ENCODE measurements at regions not wholly inside any gene's neighbourhood (a gene's known extent, or its start where the extent isn't known, plus 50 kb on each side); places are given as distances from the start of the nearest gene placed in this dataset.

GRCh38 chr1:68959461-68960030, 462.7 kb upstream of the DEPDC1 start:
- DNase-seq (ENCODE audit: low read depth) = no peak

GRCh38 chr1:68961143-68961542, 464.3 kb upstream of the DEPDC1 start:
- no peak for DNase-seq (ENCODE audit: low read depth)

- no peak for DNase-seq (ENCODE audit: low read depth)
Measured at GRCh38 chr1:68963353-68963752, 466.5 kb upstream of the DEPDC1 start.

GRCh38 chr1:68969441-68969840, 472.6 kb upstream of the DEPDC1 start:
- no peak for DNase-seq (ENCODE audit: low read depth)

GRCh38 chr1:68970571-68970970, 473.7 kb upstream of the DEPDC1 start:
- DNase-seq (ENCODE audit: low read depth) = no peak

GRCh38 chr1:68973459-68974244, 476.8 kb upstream of the DEPDC1 start:
- peak; percentile 4 for DNase-seq (ENCODE audit: low read depth)

- no peak for DNase-seq (ENCODE audit: low read depth)
Measured at GRCh38 chr1:68974447-68974846, 477.6 kb upstream of the DEPDC1 start.

GRCh38 chr1:68975212-68975933, 478.5 kb upstream of the DEPDC1 start:
- DNase-seq (ENCODE audit: low read depth) = no peak

GRCh38 chr1:68976916-68977610, 480.2 kb upstream of the DEPDC1 start:
- DNase-seq (ENCODE audit: low read depth) = no peak

GRCh38 chr1:68979891-68980290, 483.0 kb upstream of the DEPDC1 start:
- no peak for DNase-seq (ENCODE audit: low read depth)

- no peak for DNase-seq (ENCODE audit: low read depth)
Measured at GRCh38 chr1:68984289-68984688, 487.4 kb upstream of the DEPDC1 start.

- no peak for DNase-seq (ENCODE audit: low read depth)
Measured at GRCh38 chr1:68994096-68994495, 497.2 kb upstream of the DEPDC1 start.

- DNase-seq (ENCODE audit: low read depth) = no peak
Measured at GRCh38 chr1:69016468-69016867, 519.6 kb upstream of the DEPDC1 start.

- DNase-seq (ENCODE audit: low read depth) = no peak
Measured at GRCh38 chr1:69029649-69030048, 532.8 kb upstream of the DEPDC1 start.

GRCh38 chr1:69038379-69038778, 529.3 kb upstream of the LRRC7 start:
- no peak for DNase-seq (ENCODE audit: low read depth)

GRCh38 chr1:69045572-69045971, 522.1 kb upstream of the LRRC7 start:
- no peak for DNase-seq (ENCODE audit: low read depth)

GRCh38 chr1:69055194-69055593, 512.5 kb upstream of the LRRC7 start:
- DNase-seq (ENCODE audit: low read depth) = no peak

- no peak for DNase-seq (ENCODE audit: low read depth)
Measured at GRCh38 chr1:69058454-69058853, 509.3 kb upstream of the LRRC7 start.

- DNase-seq (ENCODE audit: low read depth) = no peak
Measured at GRCh38 chr1:69070660-69071373, 496.9 kb upstream of the LRRC7 start.

- DNase-seq (ENCODE audit: low read depth) = no peak
Measured at GRCh38 chr1:69073176-69073575, 494.5 kb upstream of the LRRC7 start.

- no peak for DNase-seq (ENCODE audit: low read depth)
Measured at GRCh38 chr1:69076631-69077030, 491.1 kb upstream of the LRRC7 start.

GRCh38 chr1:69077198-69077597, 490.5 kb upstream of the LRRC7 start:
- no peak for DNase-seq (ENCODE audit: low read depth)

Measured in fibroblast of gingiva (primary cell).